Hepatocyte (in vitro differentiated cells): ENCODE measurements at regions not wholly inside any gene's neighbourhood (a gene's known extent, or its start where the extent isn't known, plus 50 kb on each side); places are given as distances from the start of the nearest gene placed in this dataset.

Source experiments
- CTCF ChIP-seq: fragments of 200-600 bp; sonication (generic); IDR thresholded peaks from 2 replicates; pipeline ENCODE4 v1.5.1; 2016; ENCODE audit warnings: antibody characterized with exemption, mild to moderate bottlenecking; ENCODE audit not compliant: poor library complexity
- EZH2 ChIP-seq: fragments of 200-600 bp; sonication (generic); IDR thresholded peaks from 2 replicates; pipeline ENCODE4 v1.6.1; 2016; ENCODE audit warnings: antibody characterized with exemption, mild to moderate bottlenecking, borderline replicate concordance

- TF ChIP-seq CTCF, result no peak
- no peak for TF ChIP-seq EZH2
Observed at GRCh38 chr7:22561321-22561811, 61.4 kb upstream of the STEAP1B start.
